NCI-H2227 treated with DMSO at 0.1 percent for 48 hours (cell line): ENCODE measurements at regions not wholly inside any gene's neighbourhood (a gene's known extent, or its start where the extent isn't known, plus 50 kb on each side); places are given as distances from the start of the nearest gene placed in this dataset.
"Not testable (repeated sequence)": the region's sequence is repeated elsewhere in the genome, so short reads cannot be mapped to it uniquely, and the experiment has no call there.

ENCODE experiments used
- DNase-seq: peaks from one replicate; lab custom pipeline; 2025; lab: John Stamatoyannopoulos, UW

GRCh38 chr2:111365986-111366640 lies 245.4 kb downstream of the BCL2L11 start:
- not testable (repeated sequence) for DNase-seq

DNA sequence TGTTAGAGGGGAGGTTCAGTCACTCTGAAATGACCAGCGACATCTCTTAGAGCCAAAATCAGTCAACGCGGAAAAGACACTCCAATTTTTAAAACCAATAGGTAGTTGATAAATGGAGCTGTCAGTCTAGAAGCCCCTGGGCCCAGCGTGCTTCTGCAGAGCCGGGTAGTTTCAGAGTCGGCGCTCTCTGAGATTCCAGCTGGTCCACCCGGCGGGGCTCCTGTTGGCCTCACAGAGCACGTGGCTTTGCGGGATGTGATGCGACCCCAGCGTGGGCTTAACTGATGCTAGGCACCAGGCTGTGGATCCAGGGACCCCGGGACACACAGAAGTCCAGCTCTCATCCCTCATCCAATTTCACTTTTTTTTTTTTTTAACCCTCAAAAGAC lies 245.9 kb downstream of the BCL2L11 start:
- DNase-seq = not testable (repeated sequence)

DNA sequence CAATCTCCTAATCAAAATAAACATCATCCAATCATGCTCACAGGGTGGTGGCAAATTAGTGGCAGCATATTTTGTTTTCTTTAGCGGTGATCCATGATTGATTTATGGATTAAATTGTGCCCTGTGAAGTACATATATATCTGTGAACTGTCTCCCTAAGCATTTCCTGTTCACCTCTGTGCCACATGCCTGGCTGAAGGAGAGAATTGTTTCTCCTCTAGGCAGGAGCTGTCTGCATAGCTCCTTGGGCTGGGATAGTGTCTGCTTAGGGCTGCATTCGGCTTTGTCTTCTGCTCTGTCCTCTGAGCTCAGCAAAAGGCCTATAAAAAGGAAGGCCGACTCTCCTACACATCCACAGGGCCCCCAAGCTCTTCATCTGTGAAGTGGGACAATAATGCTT lies 246.4 kb downstream of the BCL2L11 start:
- not testable (repeated sequence) for DNase-seq

DNA sequence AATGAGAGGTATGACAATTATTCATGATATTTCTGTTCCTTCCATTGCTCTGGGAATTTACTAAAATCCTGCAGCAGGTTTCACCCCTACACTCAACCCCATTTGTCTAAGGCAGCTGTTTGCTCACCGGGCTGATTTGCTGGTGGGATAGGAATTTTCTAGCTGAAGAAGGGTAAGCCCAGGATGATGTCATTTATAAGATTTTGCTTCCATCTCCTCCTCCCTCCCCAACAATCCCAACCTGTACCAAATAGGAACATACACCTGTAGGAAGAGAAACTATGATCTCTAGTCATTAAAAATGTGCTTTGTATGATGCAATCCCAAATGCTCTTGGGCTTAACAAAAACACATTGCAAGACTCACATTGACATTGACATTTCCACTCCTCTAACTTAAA lies 247.2 kb downstream of the BCL2L11 start:
- not testable (repeated sequence) for DNase-seq

DNA sequence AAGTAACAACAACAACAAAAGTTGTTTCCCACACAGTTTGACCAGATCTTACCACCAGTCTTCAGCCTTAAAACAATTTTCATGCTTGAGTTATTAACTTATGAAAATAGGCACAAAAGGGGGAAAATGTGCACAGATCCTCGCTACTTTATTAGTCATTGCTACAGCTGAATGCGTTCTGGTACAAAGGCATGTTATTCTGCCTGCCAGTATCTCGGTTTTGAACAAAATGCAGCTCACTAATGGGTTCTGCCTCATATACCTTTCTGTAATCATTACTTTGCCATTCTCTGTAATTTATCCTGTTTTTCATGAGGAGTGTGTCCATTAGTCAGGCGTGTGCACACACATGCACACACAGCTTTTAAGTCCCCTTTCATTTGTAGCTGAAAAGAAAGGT lies 247.6 kb downstream of the BCL2L11 start:
- DNase-seq = not testable (repeated sequence)

DNA sequence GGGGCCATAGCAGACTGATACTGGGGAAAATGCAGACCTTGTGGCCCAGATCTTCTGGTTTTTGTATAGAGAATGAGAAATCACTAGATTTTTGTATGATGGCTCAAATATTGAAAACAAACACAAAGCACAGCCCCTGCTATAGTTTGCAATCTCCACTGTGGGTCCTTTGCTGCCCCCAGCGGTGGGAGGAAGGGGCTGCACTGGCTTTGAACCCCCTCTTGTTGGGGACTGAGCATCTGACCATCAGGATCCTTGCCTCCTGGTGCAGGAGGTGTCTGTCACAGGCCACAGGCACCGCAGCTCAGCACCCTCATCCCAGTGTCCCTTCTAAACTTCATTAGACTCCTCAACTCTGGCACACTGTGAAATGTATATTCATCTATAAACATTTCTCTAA lies 252.3 kb downstream of the BCL2L11 start:
- DNase-seq = not testable (repeated sequence)

- not testable (repeated sequence) for DNase-seq
These were observed 253.3 kb downstream of the BCL2L11 start for GRCh38 chr2:111373989-111374388.

DNA sequence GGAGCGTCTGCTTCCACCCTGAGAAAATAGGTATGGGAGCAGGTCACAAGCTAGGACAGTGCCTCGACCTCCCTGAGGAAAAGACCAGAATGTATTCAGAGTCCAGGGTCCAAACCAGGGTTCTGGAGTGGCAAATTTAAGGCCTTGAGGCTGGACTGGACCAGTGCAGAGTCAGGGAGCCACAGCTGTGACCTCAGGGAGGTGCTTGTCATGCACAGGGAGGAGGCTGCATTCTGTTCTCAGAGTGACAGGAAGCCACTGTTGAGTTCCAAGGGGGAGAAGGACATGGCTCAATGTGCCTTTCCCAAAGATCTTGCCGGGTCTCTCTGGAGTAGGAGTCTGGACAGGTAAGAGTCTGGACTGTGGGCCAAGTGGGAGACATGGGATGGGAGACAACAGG lies 254.0 kb downstream of the BCL2L11 start:
- DNase-seq = not testable (repeated sequence)

DNA sequence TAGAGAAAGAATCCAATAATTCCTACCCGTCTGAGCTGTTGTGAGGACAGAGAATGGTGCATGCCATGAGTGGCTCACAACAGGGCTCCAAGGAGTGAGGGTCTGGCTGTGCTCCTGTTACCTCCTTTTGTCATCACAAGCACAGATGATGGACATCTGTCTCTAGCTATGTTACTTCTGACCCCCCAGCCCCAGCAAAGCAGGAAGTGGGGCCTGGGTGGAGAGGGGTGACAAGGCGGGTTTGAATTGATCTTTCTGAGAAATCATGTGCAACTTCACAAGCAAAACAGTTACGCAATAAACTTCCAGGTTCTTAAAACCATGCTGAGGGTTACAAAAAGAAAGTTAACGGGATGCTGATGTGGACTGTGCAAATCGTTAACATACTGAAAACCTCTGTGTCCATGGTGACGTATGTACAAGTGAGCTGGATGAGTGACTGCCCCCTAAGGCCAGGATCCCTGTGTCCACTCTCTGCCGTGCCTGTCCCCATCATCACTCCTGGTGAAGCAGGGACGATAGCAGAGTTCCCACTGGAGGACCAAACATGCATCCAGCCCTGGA lies 254.7 kb downstream of the BCL2L11 start:
- not testable (repeated sequence) for DNase-seq

DNA sequence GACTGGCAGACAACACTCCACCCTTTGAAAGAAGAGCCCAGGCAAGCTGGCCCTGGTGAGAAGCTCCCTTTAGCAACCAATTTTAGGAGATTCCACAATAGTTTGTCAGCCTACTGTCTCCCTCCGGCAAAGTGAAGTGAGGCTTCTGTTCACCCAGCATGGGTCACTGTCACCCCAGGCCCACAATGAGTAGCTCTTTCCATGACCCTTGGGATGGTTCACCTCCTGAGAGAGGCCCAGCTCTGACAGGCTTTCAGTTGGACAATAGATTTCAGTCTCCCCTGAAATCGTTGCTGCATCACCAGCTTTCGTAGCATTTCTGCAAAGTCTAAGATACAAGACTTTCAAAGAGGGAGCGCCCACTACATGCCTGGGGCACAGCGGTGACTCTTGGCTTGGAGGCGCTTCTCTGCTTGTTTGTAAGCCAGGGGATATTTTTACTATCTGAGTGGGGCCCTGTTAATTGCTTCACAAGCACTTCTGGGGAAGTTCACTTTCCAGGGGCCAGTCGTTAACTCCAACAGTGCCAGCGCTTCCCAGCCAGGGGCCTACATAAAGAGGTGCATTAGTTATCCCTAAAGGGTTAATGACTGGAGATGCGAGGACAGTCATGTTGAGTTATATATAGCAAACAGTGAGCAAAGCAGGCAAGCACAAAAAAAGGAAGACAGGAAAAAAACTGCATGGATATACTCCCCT lies 255.7 kb downstream of the BCL2L11 start:
- not testable (repeated sequence) for DNase-seq

DNA sequence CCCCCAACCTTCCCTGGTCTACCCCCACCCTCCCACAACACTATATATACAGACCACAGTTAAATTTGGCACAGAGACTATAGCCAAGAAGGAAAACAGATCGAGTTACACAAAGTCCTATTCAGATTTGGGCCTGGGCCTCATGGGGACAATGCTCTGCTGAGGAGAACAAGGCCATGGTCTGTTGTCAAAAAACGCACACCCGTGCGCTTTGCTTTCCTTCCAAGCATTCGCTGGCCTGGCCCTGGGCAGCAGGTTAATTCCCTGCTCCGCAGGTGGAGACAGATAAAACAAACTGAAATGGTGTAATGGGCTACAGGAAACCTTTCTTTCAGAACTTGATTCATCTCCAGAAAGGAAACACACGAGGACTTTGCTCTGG lies 256.2 kb downstream of the BCL2L11 start:
- not testable (repeated sequence) for DNase-seq

- DNase-seq = not testable (repeated sequence)
These were observed 256.8 kb downstream of the BCL2L11 start for GRCh38 chr2:111377386-111377959.

DNA sequence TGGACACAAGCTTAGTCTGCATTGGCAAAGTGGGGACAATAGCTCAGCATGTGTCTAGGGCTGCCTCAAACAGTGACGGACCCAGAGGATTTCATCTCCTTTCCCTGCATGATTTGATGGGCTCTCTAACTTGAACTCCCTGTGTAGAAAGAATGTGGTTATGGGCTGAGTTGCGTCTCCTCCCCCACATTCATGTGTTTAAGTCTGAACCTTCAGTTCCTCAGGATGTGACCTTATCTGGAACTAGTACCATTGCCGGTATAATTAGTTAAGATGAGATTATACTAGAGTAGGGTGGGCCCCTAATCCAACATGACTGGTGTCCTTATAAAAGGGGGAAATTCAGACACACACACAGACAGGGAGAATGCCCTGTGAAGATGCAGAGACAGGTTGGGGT lies 257.6 kb downstream of the BCL2L11 start:
- not testable (repeated sequence) for DNase-seq

GRCh38 chr2:111380733-111381439 lies 260.2 kb downstream of the BCL2L11 start:
- DNase-seq = not testable (repeated sequence)

GRCh38 chr2:111381530-111382306 lies 261.0 kb downstream of the BCL2L11 start:
- DNase-seq = not testable (repeated sequence)

DNA sequence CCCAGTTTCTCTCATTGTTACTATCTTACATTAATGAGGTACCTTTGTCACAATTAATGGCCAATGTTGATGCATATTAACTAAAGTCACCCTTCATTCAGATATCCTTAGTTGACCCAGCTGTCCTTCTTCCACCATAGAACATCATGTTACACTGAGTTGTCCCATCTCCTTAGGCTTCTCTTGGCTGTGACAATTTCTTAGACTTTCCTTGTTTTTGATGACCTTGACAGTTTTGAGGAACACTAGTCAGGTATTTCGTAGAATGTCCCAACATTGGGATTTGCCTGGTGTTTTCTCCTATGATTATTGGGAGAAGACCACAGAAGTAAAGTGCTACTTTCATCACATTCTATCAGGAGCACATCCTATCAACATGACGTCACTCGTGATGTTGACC lies 261.8 kb downstream of the BCL2L11 start:
- not testable (repeated sequence) for DNase-seq

- DNase-seq = not testable (repeated sequence)
These were observed 262.6 kb downstream of the BCL2L11 start for GRCh38 chr2:111383311-111383710.

DNA sequence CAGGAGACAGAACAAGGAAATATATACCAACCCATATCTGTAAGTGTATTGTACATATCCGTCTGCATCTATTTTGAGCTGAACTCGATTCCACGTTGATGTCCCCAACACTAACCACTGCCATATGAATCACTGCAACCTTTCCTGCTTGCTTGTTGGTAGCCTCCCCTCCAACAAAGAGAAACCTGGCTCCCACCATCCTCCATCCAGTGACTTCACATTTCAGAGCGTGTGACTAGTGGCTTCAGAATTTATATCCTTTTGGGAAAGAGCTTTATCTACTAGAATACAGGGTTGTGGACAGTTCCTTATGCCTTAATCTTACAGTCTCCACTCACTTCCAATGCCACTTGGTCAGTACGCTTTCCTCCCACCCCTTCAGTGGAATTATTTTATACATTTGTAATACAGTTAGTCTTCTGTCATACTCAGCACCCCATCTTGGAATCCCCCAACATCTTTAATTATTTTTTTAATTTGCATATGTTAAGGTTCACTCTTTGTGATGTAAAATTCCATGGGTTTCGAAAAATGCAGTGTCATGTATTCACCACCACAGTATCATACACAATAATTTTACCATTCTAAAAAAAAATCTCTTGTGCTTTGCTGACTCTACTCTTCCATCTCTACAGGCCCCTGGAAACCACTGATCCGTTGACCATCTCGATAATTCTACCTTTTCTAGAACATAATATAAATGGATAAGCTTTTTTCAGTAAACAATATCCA lies 264.7 kb downstream of the BCL2L11 start:
- not testable (repeated sequence) for DNase-seq

GRCh38 chr2:111390605-111391004 lies 269.9 kb downstream of the BCL2L11 start:
- not testable (repeated sequence) for DNase-seq

DNA sequence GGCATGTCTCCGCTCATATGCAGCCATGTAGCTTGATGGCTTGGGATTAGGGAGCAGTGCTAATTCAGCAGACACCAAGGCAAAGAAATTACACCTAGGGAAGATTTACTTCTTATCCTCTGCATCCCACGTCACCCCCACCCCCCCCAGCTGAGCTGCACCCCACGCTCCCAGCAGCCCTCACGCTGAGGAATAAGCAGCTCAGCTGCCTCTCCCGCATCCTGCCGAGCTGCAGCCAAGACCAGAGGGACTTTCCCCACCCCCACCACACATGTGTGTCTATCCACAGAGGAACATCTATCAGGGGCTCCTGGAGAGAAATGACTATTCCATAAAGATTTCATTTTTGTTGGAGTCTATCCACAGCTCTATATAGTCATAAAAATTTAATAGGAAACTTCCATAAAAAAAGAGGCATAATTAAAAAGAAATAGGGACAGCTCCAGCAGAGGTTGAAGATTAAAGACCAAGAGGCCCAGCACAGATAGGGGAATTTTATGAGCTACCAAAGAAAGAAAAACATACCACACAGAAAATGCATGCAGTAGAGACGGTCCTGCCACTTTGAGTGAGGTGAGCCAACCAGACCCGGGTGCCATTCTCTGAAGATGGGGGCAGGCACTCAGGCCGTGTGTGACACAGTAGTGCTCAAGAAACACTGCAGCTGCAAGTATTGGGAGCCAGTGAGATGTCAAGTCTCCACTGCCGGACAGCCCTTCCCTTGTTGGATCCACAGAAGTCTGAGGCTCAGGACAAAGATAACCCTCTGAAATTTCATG lies 274.8 kb downstream of the BCL2L11 start:
- not testable (repeated sequence) for DNase-seq
